ENCODE measurements at regions not wholly inside any gene's neighbourhood (a gene's known extent, or its start where the extent isn't known, plus 50 kb on each side); places are given as distances from the start of the nearest gene placed in this dataset.

DNA sequence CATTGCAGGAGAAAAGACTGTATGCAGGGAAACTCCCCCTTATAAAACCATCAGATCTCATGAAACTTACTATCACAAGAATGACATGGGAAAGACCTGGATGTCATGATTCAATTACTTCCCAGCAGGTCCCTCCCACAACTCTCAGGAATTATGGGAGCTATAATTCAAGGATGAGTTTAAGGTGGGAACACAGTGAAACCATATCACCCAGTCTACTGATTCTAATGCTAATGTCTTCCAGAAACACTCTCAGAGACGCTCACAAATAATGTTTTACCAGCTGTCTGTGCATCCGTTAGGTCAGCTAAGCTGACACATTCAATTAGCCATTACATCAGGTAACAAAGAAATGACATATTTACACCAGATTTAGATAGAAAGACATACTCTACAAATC is 637.9 kb downstream of the NLGN4Y start:
- DNase-seq (ENCODE audit: low read depth) = no peak

DNA sequence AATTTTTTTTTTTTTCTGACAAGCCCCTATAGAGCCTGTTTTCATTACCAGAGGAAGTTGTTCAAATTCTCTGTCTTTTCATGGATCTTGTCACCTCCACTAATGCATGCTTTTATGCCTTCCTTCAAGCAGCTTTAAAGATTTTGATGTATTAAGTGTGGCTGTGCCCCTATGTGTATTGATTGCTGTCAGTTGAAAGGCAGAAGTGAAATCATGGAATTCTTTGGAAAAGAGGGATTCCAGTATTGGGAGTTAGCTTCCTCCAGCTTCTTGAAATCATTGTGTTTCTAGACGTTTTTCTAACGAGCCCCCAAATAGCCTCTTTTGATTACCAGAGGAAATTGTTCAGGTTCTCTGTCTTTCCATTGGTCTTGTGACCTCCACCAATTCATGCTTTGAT is 655.6 kb downstream of the NLGN4Y start:
- no peak for DNase-seq (ENCODE audit: low read depth)

DNA sequence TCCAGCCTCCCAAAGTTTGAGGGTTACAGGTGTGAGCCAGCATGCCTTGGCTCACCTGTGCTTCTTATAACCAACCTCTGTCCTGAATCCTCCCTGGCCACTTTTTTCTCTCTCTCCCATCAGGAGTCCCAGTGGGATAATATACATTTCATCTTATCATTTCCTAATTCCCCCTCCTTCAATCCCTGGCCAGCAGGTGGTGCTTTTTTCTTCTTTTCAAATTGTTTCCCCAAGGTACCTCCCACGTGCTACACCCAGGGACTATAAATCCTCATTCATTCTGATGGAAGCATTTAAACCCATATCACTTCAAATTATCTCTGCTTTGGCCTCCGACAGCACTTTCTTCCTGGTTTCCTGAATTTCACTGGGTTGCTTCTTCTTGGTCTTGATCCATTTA is 704.7 kb downstream of the NLGN4Y start:
- no peak for DNase-seq (ENCODE audit: low read depth)

DNA sequence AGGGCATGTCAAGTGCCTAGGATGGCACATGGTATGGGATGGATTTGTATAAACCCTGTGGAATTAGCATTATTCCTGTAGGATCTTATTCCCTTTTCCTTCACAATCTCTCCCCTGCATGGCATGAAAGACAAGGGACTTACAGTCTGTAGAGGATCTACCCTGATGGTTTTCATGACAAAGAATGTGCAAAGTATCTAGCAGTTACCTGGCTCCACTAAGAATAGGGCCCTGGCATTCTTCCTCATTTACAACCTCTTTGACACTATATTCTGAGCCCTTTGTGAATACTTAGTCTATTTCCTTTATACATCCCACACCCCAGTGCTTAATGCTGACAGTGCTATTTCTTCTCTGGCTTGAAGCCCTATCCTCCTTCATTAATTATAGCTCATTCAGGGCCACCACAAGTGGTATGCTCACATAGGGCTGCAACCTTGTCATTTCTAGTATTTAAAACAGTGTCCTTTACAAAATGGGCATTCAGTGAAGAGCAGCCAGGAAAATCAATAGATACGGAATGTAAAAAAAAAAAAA is 715.3 kb downstream of the NLGN4Y start:
- DNase-seq (ENCODE audit: low read depth) = no peak

DNA sequence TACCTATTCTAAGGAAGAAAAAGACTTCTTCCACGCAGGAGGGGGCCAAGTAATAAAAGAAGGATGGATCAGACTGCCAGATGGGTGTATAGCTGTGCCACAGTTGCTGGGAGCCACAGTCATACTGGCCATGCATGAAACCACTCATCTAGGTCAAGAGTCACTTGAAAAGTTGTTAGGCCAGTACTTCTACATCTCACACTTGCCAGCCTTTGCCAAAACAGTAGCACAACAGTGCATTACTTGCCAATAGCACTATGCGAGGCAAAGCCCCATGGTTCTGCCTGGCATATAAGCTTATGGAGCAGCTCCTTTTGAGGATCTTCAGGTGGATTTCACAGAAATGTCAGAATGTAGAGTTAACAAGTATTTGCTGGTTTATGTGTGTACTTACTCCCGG is 735.0 kb downstream of the NLGN4Y start:
- no peak for DNase-seq (ENCODE audit: low read depth)

DNA sequence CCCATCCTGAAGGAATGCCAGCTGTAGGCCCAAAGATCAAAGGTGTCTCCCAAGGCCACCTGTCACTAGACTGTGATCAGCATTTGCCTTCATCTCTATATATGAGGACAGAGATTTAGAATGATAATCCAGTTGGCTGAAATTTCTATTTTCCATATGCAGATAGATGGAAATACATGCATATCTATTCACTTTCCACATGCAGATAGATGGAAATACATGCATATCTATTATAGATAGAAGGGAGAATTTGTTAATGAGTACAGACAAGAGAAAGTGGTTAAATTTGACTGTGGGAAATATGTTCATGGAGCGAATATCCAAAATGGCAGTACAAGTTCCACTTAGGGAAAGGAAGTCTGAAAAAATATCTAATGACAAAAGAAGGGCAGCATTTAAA is 762.2 kb downstream of the NLGN4Y start:
- DNase-seq (ENCODE audit: low read depth) = no peak

DNA sequence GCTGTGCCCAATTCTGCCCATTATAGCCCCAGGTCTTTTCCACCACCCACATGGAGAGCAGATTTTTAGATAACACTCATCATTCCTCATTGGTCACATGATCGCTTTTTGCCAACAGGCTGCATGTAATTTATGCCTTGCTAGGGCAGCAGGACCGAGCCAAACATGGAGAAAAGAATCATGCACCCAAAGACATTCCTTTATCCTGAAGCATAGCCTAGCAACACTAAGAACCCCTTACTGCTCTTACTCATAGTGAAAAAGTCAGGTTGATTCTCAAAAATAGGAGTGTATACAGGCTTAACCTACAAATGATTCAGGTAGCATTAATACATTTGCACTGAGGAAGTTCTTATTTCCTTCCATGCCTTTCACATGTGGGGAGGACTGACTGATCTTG is 765.5 kb downstream of the NLGN4Y start:
- DNase-seq (ENCODE audit: low read depth) = no peak

DNA sequence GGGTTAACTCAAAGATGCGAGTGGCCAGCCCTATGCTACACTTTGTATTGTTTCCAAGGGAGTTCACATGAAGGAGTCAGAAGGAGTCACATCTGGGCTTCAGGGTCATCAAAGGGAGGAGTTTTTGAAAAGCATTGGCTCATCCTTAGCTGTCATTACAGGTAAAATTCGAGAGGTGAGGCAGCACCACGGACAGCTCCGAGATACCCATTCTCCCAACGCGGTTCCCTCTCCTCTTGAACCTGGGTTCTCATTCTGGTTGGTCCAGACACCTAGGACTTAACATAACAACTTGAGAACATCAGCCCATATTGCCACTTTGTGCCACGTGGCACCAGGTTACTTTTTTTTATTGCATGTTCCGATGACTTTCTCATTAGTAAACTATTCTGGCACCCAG is 768.6 kb downstream of the NLGN4Y start:
- DNase-seq (ENCODE audit: low read depth) = no peak

DNA sequence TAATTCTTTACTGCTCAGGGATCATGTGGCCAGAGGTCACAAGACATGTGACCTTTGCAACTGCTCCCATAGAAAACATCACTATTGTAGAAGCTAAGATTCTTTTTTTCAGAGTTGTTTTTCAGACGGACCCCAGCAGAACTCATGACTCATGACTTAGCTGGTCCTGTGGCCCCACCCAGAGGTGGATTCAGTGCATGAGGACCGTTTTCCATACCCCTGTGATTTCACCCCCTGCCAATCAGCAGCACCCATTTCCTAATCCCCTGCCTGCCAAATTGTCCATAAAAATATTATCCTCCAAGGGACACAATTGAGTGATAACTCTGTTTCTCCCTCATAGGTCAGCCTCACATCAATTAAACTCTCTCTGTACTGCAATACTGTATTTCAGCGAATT is 777.5 kb downstream of the NLGN4Y start:
- DNase-seq (ENCODE audit: low read depth) = no peak

DNA sequence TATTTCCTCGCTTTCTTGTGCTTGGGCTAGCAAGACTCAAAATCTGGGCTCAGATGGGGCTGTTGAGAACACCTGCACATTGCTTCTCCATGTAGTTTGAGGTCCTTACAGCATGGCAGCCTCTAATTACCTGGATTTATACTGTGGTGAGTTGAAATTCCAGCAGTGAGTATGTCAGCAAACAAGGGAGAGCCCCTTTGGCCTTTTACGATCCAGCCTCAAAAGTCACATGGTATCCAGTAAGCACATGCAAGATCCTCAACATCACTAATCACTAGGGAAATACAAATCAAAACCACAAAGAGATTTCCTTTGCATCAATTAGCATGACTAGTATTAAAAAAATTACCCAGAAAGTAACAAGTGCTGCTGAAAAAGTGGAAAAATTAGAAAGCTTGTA is 787.8 kb downstream of the NLGN4Y start:
- no peak for DNase-seq (ENCODE audit: low read depth)

DNA sequence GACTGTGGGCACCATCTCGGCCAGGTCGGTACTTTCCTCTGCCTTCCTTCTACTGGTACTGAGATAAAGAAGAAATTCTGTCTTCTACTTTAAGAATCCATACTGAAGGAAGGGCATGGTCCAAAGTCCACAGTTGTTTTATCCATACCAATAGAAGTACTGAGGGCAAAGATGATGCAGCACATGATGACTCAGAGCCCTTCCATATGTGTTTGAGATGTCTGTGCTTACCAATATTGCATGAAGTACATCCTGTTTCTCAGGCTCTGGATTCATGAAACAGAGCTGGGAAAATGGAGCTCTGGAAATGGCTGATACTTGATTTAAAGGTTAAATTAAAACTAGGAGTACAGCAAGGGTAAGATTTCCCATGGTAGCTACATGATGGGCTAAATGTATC is 799.9 kb downstream of the NLGN4Y start:
- no peak for DNase-seq (ENCODE audit: low read depth)

DNA sequence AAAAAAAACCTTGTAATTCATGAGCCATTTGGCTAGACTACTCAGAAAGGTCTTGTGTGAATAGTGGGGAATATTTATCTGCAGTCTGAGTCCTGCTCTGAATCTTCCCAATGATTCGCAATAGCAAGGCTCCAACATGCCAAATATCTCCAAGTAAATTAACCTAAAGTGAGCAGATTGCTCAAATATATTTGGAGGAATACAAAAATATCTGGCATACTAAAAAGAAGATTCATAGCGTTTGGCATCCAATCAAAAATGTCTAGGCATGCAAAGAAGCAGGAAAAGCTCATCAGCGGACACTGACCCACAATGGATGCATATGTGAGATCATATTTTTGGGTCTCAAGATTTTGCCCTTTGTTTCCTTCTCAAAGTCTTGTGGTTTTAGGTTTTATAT is 800.9 kb downstream of the NLGN4Y start:
- DNase-seq (ENCODE audit: low read depth) = no peak

DNA sequence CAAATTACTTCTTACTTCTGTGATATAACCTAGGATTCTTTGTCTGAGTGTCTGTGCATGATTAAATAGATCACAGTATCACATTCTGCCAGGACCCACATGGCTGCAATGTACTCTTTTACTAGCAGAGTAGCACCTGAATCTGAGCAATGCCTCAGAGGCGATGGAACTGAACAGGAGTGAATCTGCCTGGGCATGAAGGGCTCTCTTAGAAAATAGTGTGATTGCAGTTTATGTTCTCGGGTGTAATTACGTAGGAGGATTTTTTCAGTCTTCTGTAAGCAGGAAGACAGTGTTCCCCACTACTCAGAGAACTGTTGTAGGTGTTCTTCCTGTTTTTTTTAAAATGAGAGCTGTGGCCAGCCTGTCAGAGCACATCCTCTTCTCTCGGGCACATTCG is 802.3 kb downstream of the NLGN4Y start:
- no peak for DNase-seq (ENCODE audit: low read depth)

DNA sequence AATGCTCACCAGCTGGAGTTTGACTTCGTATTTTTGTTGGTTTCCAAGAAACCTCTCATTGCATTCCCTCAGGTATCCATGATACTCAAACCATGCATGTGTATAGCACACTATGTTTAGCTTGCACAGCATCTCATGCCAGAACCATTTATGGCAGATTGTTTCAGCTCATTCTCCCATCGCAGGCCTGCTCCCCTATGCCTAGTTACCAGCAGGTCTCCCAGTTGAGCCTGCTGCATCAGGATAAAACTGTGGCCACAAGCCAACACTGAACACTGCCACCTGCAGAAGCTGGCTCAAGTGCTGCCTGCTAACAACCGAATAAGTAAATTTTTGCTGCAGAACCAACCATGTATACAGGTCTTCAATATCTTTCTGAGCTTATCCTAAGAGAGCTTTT is 804.5 kb downstream of the NLGN4Y start:
- DNase-seq (ENCODE audit: low read depth) = no peak

DNA sequence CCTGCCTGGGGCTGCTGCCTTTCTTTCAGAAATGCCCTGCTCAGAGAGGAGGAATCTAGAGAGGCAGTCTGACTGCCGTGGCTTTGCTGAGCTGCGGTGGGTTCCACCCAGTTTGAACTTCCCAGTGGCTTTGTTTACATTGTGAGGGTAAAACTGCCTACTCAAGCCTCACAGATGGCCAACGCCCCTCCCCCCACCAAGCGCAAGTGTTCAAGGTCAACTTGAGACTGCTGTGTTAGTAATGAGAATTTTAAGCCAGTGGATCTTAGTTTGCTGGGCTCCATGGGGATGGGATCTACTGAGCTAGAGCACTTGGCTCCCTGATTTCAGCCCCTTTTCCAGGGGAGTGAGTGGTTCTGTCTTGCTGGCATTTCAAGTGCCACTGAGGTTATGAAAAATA is 819.2 kb downstream of the NLGN4Y start:
- DNase-seq (ENCODE audit: low read depth) = no peak

DNA sequence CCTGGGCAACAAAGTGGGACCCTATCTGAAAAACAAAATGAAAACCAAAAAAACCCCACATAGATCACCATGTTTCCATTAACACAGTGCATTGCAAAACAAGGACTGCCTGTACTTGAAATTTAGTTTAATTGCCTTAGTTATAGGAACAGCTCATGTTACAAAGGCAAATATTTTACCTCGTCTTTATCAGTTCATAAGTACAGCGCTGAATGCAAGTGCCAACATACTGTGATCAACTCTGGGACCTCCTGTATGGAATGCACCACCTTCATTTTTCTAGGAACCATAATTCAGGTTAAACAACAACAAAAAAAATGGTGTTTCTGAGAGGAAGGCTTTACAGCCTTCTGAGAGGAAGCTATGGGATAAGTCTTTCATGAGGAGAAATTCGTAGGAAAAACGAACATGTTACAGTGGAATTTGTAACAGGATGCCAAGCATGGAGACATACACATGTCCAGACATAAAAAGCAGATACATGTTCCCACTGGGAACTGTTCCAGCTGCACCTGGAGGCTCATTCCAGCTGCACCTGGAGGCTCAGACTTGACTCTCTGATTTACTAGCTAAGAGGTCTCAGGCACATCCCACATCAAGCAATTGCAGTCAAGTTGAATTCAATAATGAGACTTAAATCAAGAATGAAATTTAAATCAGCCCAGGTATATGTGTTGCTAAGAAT is 821.3 kb downstream of the NLGN4Y start:
- no peak for DNase-seq (ENCODE audit: low read depth)

DNA sequence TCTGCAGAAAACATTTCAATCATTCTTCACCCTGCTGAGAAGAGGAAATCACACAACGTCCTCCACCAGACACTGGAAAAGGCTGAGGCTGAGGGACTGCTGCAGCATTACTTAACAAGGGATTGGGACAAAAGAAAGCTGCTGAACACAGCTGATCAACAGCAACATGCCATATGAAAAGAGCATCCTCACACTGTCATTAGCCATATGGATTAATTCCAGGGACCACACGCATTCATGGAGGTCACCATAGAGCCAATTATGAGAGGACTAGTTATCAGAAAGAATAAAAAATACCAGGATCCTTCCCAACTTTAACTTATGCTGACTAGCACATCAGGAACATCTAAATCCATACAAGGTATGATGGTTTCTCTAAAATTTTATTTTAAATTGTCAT is 825.0 kb downstream of the NLGN4Y start:
- no peak for DNase-seq (ENCODE audit: low read depth)

DNA sequence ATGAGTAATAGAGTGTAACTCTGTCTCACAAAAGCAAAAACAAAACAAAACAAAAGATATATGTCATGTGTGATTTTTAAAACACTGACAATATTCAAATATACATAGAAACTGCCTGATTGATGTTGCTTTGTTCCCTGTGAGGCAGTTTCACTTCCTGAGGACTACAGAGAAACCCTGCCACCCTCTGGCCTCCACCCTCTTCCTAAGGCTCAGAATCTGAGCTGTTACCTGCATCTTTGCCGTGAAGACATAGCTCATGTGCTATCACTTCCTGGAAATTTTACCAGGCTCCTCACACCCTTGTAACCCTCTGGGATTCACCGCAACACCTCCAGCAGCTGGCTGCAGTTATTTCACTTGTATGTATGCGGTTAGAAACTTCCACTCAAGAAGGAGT is 831.0 kb downstream of the NLGN4Y start:
- no peak for DNase-seq (ENCODE audit: low read depth)

DNA sequence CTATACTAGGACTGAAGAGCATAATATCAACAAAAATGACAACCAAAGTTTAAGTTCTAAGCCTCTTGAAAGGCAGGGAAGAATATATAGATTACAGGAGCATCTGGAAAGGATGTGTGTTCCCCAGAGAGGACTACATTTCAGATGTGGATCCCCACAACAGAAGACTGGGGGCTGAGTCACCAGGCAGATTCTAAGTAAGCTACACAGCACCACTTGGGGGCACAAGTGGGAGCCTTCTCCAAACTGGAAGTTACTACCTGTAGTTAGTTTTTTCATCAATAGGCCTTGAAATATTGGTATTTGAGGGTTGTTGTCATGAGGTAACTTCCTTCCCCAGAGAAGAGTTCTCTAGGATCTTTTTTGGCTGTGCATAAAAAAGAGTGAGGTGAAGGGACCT is 836.1 kb downstream of the NLGN4Y start:
- no peak for DNase-seq (ENCODE audit: low read depth)

DNA sequence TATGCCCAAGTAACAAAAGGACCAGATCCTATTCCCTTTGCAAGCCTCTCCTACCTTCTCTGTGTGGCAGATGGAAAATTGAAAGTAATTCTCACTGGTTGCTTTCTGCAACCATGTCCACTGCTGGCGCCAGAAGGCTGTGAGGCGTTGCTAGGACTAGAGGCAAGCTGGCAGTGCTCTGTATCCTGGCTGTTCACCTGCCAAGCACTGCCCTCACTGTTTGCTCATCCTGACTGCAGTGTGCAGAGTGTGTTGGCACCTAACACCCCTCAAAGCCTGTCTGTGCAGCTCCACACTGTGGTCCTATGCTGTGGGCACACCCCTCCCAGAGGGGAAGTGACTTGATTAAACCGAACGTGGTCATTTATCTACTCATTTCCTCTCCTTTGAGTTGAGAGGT is 840.7 kb downstream of the NLGN4Y start:
- no peak for DNase-seq (ENCODE audit: low read depth)

DNA sequence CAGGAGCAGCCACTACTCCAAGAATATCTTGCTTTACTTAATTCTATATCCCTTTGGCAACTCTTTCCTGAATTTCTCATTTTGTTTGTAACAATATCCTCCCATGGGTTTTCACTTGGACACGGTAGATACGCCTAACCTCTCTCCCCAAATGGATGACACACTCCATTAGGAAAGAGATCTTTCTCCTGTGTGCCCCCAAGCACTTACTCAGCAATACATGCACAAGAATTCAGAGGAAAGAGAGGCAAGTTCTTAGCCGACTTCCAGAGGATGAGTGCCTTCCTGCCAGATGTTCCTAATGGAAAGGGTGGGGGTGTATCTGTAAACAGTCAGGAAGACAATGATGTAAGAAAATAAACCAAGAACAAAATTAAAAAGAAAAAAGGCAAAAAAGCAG is 844.5 kb downstream of the NLGN4Y start:
- no peak for DNase-seq (ENCODE audit: low read depth)

DNA sequence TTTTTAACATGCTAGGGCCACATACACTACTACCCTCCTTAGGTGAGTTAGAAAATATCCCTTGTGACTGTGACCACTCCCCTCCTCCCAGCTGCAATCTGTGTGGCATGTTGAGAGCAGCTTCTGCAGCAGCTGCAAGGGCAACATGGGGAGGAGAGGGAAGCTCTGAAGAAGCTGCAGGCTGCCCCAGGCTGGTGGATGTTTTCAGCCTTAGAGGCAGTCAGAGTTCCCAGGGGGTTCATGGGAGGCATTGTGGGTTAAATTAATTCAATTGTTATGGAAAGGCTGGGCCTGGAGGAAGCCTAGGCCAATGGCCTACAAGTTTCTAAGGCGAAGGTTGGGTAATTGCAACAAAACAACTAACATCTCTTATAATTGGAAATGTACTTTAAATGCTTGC is 860.8 kb downstream of the NLGN4Y start:
- no peak for DNase-seq (ENCODE audit: low read depth)

DNA sequence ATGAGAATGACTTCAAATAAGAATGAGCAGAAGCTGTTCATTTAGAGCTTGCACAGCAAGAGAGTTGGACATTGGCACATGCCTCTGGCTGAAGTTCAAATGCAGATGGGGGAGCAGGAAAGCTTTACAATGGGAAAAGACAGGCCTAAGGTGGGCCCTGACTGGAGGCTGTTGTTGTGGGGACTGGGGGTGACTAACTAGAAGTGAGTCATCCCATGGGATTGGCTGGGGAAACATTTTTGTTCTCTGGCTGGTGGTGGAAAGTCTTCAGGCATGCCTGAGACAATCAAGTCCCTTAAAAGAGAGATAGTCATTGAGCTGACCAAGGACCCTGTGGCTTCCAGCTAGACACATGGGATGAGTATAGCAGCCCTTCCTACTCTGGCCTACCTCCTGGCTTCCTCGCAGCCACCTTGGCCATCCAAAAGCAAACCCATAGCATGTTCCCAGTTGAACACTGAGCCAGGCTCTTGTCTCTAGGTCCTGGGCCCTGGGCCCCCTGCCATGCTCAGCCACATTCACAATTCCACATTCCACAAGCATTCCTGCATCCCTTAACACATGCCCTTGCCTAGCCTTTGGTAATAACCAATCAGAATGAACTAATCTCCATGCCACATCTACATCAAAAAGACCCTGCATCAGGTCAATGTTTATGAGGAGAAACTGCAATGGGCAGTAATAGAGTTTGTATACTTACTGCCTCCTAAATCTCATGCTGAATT is 873.4 kb downstream of the NLGN4Y start:
- no peak for DNase-seq (ENCODE audit: low read depth)

DNA sequence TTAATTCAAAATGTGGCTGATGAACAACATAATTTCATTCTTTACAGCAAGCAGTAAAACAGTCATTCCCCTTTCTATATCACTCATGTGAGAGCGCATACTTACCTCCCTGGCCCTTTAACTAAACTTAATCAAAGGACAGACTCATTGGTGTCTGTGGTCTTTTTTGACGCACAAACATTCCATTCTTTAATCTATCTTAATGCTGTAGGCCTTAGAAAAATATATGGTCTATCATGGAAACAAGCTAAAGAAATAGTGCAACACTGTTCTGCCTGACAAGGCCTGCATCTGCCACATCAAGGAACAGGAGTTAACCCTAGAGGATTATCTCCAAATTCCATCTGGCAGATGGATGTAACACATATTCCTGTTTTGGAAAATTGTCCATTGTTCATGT is 878.1 kb downstream of the NLGN4Y start:
- no peak for DNase-seq (ENCODE audit: low read depth)
